Tibial artery (tissue), 4 donors: ENCODE measurements at regions not wholly inside any gene's neighbourhood (a gene's known extent, or its start where the extent isn't known, plus 50 kb on each side); places are given as distances from the start of the nearest gene placed in this dataset.

Source experiments
- DNase-seq, 2 donors: peaks; one replicate each; pipeline ENCODE4 v3.0.0-alpha.2; 2019
- H3K27ac ChIP-seq, 2 donors: fragments of 200-600 bp; sonication (generic) in 1 of 2; 1 replicate in 1 of 2; 2 replicates in 1 of 2; pipeline ENCODE4 v1.5.1; 2018 to 2019; ENCODE audit warnings: mild to moderate bottlenecking in 1 of 2
- H3K27me3 ChIP-seq, 2 donors: fragments of 200-600 bp; sonication (generic) in 1 of 2; one replicate each; pipeline versions ENCODE4 v1.5.1 to v1.6.0; 2016 to 2019
- H3K36me3 ChIP-seq, 3 donors: fragments of 200-600 bp; sonication (generic) in 2 of 3; one replicate each; pipeline ENCODE4 v1.5.1; 2016 to 2019; ENCODE audit warnings: mild to moderate bottlenecking in 2 of 3
- H3K4me1 ChIP-seq, 4 donors: fragments of 200-600 bp; sonication (generic) in 2 of 4; 1 replicate in 3 of 4; 2 replicates in 1 of 4; pipeline ENCODE4 v1.5.1; 2016 to 2019
- H3K4me3 ChIP-seq, 2 donors: fragments of 200-600 bp; sonication (generic) in 1 of 2; 1 replicate in 1 of 2; 2 replicates in 1 of 2; pipeline ENCODE4 v1.5.1; 2018 to 2019; ENCODE audit warnings: mild to moderate bottlenecking in 2 of 2
- H3K9me3 ChIP-seq, 3 donors: fragments of 200-600 bp; sonication (generic) in 1 of 3; one replicate each; pipeline ENCODE4 v1.5.1; 2016 to 2019
- intact Hi-C: fragments of 100-400 bp; cut with DNase I; formaldehyde crosslinking; loops from one replicate; pipeline ENCODE4 v1.15.0; 2023; ENCODE audit warnings: low total_unique reads
- TF ChIP-seq, protein P1 (sequence below), 2 experiments: fragments of 200-600 bp in 1 of 2; fragments of 450-650 bp in 1 of 2; IDR thresholded peaks; one replicate each; pipeline ENCODE4 v1.5.1; 2017 to 2019; ENCODE audit warnings: antibody characterized with exemption in 2 of 2, mild to moderate bottlenecking in 1 of 2, moderate library complexity in 1 of 2

GRCh38 chr3:194938845-194939531 lies 253.3 kb downstream of the FAM43A start:
- Histone ChIP-seq H3K27ac (no peak overlapping the region), H3K9me3 (no peaks in the 10 kb centered on the region), H3K27me3 (no peaks in the 10 kb centered on the region), H3K4me1 (peaks cover 0 to 4% (median 0%) of the 10 kb centered on the region in 4 donors), H3K36me3 (no peaks in the 10 kb centered on the region), H3K4me3 (no peak overlapping the region)
- no peak for DNase-seq
- intact Hi-C loops = no loop called here
- TF ChIP-seq, protein P1, sequence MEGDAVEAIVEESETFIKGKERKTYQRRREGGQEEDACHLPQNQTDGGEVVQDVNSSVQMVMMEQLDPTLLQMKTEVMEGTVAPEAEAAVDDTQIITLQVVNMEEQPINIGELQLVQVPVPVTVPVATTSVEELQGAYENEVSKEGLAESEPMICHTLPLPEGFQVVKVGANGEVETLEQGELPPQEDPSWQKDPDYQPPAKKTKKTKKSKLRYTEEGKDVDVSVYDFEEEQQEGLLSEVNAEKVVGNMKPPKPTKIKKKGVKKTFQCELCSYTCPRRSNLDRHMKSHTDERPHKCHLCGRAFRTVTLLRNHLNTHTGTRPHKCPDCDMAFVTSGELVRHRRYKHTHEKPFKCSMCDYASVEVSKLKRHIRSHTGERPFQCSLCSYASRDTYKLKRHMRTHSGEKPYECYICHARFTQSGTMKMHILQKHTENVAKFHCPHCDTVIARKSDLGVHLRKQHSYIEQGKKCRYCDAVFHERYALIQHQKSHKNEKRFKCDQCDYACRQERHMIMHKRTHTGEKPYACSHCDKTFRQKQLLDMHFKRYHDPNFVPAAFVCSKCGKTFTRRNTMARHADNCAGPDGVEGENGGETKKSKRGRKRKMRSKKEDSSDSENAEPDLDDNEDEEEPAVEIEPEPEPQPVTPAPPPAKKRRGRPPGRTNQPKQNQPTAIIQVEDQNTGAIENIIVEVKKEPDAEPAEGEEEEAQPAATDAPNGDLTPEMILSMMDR (IDR thresholded peaks at IDR 0.05) = no peak

DNA sequence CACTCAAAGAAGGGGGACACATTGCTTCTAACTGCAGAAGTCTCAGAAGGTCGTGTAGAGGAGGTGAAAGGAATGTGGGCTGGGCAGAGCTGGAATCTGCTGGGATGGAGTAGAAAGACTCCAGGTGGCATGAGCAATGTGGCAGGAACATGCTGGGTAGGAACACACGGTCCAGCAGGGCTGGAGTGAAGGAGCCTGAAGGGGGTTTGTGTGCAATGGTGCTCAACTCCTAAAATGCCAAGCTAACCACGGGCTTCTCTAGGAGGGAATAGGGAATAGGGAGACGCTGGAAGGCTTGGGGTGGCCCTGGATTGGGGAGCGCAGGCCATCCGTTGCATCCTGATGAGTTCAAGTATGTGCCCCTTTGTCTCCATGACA lies 253.8 kb downstream of the FAM43A start:
- Histone ChIP-seq H3K27me3 (peaks cover 0 to under 1% of the 10 kb centered on the region in 2 donors), H3K27ac (no peak overlapping the region), H3K4me3 (no peak overlapping the region), H3K36me3 (no peaks in the 10 kb centered on the region), H3K4me1 (peaks cover 0 to 4% (median 0%) of the 10 kb centered on the region in 4 donors), H3K9me3 (no peaks in the 10 kb centered on the region)
- intact Hi-C loops = no loop called here
- no peak for DNase-seq
- TF ChIP-seq, protein P1 (IDR thresholded peaks at IDR 0.05) = no peak

DNA sequence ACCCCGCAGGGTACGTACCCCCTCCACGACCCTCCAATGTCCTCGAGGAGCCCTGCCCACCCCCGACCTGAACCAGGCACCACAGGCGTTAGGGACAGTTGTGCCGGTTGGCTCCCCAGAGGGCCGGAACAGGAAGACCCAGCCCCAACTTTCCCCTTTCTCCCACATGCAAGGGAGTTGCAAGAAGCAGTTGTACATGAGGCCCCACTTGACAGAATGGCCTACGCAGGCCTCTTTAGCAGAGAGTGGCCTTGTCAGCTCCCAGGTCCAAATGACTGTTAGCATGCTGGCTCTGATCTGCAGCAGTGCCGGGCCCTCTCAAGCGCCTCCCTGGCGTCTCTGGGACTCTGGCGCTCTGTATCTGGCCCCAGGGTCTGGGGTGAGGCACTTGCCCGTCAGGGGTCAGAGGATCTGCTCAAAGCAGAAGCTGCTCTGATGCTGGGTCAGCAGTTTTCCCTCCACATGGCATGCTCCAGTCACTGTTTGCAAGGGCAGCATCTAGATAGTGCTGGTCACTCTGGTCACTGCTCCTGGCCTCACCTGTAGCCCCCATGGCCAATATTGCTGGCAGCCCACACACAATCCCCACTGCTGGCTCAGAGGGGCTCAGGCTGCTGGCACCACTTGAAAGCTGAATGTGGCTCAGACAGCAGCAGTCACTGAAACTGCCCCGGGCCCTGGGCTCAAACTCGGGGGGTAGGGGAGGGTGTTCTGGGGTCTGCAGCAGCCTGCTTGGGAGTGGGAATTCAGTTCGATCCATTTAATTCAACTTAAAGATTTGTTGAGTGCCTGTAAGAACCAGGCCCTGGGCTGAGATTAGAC lies 254.5 kb downstream of the FAM43A start:
- Histone ChIP-seq H3K27me3 (peaks cover 0 to 3% of the 10 kb centered on the region in 2 donors), H3K4me3 (no peak overlapping the region)
- intact Hi-C loops = no loop called here

DNA sequence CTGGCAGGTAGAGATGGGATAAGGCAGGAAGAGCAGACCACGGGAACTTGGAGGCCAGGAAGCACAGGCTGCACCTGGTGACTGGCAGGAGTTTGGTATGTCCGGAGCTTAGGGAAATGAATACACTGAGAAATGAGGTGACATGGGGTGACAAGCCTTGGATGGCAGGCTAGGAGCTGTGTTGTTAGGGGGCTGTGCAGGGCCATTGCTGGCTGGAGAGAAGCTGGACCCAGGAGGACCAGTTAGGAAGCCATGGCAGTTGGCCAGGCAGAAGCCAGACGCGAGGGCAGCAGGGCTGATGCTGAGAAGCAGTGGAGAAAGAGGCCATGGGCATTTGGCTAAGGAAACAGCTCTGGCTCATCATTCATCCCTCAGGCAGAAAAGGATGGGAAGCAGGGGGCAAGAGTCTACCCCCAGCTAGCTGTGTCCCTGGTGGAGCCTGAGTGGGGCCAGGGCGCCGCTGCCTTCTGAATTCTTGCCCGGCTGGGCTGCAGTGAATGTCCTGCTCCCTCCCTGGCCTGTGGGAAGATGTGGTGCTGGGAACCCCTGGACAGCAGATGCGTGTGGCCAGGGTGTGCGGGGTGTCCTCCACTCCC lies 255.8 kb downstream of the FAM43A start:
- Histone ChIP-seq H3K4me3 (no peak overlapping the region), H3K27me3 (peaks cover 0 to 3% of the 10 kb centered on the region in 2 donors), H3K9me3 (no peaks in the 10 kb centered on the region), H3K27ac (no peak overlapping the region), H3K36me3 (no peaks in the 10 kb centered on the region), H3K4me1 (peaks cover 0 to 4% (median 0%) of the 10 kb centered on the region in 4 donors)
- intact Hi-C loops = no loop called here
- DNase-seq = no peak
- TF ChIP-seq, protein P1 (IDR thresholded peaks at IDR 0.05) = no peak

More for the DNA sequence above, 254.5 kb downstream of the FAM43A start:
- H3K27ac ChIP-seq = no peak overlapping the region
- TF ChIP-seq, protein P1 (IDR thresholded peaks at IDR 0.05) = no peak
- H3K36me3 ChIP-seq = no peaks in the 10 kb centered on the region
- no peak for DNase-seq
- no peaks in the 10 kb centered on the region for H3K9me3 ChIP-seq
- peaks cover 0 to 4% (median 0%) of the 10 kb centered on the region in 4 donors for H3K4me1 ChIP-seq

DNA sequence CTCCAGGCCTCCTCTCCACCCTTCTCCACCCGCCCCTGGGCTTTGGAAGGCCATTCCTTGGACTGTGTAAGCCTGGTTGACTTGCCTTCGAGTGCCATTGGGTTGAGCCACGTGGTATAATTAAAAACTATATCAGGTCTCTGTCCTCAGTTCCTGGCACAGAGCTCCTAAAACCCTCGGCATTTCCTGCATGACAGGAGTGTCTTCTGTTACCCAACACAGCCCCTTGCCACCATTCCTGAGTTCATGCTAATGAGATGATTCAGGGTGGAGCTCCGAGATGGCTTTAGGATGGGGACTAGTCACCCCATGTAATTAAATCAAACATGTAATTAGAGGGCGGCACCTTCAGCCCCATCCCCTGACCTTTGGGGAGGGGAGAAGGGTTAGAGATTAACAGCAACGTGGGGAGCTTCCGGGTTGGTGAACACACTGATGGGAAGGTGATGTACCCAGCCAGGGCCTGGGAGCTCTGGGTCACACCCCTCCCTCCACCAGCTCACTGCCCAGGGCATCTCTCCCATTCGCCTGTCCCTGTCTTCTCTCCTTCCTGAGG lies 256.4 kb downstream of the FAM43A start:
- no peak for DNase-seq
- peaks cover 0 to 4% (median 0%) of the 10 kb centered on the region in 4 donors for H3K4me1 ChIP-seq
- peaks cover 0 to 3% of the 10 kb centered on the region in 2 donors for H3K27me3 ChIP-seq
- no peaks in the 10 kb centered on the region for H3K9me3 ChIP-seq
- intact Hi-C loops = no loop called here
- H3K27ac ChIP-seq = no peak overlapping the region
- TF ChIP-seq, protein P1 (IDR thresholded peaks at IDR 0.05) = no peak
- no peak overlapping the region for H3K4me3 ChIP-seq
- no peaks in the 10 kb centered on the region for H3K36me3 ChIP-seq
